SK-MEL-5 (cell line): ENCODE measurements at regions not wholly inside any gene's neighbourhood (a gene's known extent, or its start where the extent isn't known, plus 50 kb on each side); places are given as distances from the start of the nearest gene placed in this dataset.
A peak's percentile ranks its signal among the peaks of the same experiment; 100 is the strongest.

ENCODE experiments used
- DNase-seq: peaks from one replicate; pipeline ENCODE4 v3.0.0-alpha.2; 2016; ENCODE audit warnings: low read depth, low spot score
- in situ Hi-C: cut with HindIII; loops from 2 replicates; pipeline ENCODE4 v1.10.0; 2016; ENCODE audit warnings: low sequenced_read_pairs, high pct_unique_total_duplicates, low pct_unique_long_range_greater_than_20kb

- in situ Hi-C loops = no loop called here
Measured at GRCh38 chr2:67462738-67463496, 65.8 kb downstream of the ETAA1 start.

GRCh38 chr2:67463810-67464209 lies 66.7 kb downstream of the ETAA1 start:
- in situ Hi-C loops = no loop called here
- peak; percentile 85 for DNase-seq

More at GRCh38 chr2:67462738-67463496, 65.8 kb downstream of the ETAA1 start:
- DNase-seq = no peak

- in situ Hi-C loops = no loop called here
Measured at GRCh38 chr2:67465623-67466022, 68.5 kb downstream of the ETAA1 start.

DNA sequence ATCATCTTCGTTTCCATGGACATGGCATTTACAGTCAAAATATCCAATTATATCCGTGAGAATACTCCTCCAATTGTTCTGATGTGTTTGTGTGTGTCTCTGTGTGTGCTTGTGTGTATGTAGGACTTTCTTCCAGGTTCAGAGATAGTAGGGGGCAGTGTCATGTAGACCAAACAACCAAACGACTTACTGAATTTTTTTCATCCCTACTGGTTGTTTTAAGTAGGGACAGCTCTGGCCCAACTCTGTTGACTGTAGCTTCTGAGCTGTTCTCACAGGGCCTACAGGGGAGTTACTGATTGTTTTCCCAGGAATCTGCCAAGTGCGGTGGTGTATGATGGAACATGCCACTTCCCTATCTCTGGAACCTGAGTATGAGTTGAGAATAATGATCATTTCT lies 69.6 kb downstream of the ETAA1 start:
- no peak for DNase-seq
- in situ Hi-C loops = no loop called here

More at GRCh38 chr2:67465623-67466022, 68.5 kb downstream of the ETAA1 start:
- no peak for DNase-seq

GRCh38 chr2:67471681-67472080 lies 74.5 kb downstream of the ETAA1 start:
- in situ Hi-C loops = no loop called here
- DNase-seq = no peak

- peak; percentile 69 for DNase-seq
- in situ Hi-C loops = no loop called here
Measured at GRCh38 chr2:67476809-67477790, 80.0 kb downstream of the ETAA1 start.

DNA sequence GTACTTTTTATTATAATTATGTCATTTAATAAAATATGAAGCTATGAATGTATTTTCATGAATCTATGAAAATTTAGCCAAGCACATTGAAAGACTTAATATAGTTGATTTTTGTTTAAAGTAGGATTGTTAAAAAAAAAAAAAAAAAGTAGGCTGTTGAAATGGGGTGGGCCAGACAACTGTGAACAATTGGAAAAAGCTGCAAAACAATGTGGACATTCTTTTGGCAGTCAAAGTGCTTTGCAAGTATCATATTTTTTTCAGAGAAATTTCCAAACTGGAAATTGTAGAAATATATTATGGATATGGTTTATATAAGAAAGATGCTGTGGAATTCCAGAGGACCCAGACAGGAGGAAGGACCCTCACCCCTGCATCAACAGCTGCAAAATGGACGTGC lies 82.1 kb downstream of the ETAA1 start:
- DNase-seq = no peak
- in situ Hi-C loops = no loop called here

- in situ Hi-C loops = no loop called here
- DNase-seq = no peak
Measured at GRCh38 chr2:67485431-67485830, 88.3 kb downstream of the ETAA1 start.

DNA sequence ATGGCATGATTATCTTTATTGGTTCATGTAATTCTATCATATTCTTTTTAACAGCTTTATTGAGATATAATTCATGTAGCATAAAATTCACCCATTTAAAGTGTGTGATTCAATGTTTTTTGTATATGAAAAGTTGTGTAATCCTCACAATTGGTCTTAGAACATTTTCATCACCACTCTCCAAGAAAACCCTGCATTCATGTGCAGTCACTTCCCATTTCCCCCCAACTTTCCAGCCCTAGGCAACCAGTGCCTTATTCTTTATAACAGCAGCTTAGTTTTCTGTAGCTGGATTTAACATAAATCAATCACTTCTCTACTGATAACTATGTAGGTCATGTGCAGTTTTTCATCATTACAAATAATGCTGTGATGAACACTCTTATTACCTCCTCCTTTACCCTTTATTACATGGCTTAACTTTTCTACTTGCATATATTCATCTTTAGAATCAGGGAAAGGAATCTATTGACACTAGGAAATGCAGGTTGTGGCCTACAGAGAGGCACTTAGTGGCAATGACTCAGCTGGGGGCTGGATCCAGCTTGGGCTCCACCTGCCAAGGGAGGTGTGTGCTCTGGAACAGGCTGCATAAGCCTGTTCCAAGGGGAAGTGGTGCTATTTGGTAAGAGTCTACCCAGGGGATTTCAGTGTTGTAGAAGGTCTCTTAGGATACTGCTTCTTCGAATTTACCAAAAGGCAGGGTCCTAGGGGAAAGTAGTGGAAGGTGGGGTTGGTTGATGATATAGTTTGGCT lies 89.1 kb downstream of the ETAA1 start:
- in situ Hi-C loops = no loop called here
- DNase-seq = no peak

- in situ Hi-C loops = no loop called here
- no peak for DNase-seq
Measured at GRCh38 chr2:67487993-67488392, 90.9 kb downstream of the ETAA1 start.

DNA sequence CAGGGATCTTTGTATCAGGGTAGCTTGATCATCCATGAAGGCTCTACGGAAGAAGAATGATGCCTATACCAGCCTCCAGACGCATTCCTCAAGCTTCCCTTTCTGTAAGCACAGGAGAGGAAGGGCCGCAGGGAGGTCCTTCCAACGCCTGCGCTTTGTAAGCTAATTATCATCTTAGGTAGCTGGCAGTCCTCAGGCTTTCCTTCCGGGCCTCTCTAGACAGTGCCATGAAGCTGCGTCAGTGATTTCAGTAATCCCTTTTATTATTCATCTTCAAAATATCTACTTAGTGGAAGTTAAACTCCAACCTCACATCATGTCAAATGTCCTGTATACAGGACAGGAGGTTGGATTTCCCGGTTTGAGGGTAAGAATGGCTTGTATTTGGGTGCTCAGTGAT lies 92.3 kb downstream of the ETAA1 start:
- DNase-seq = no peak

GRCh38 chr2:67498931-67499330 lies 101.8 kb downstream of the ETAA1 start:
- no peak for DNase-seq
- in situ Hi-C loops = no loop called here

More for the DNA sequence above, 92.3 kb downstream of the ETAA1 start:
- in situ Hi-C loops = no loop called here

GRCh38 chr2:67499989-67500388 lies 102.9 kb downstream of the ETAA1 start:
- in situ Hi-C loops = no loop called here
- no peak for DNase-seq

- in situ Hi-C loops = no loop called here
- no peak for DNase-seq
Measured at GRCh38 chr2:67500541-67500940, 103.4 kb downstream of the ETAA1 start.

GRCh38 chr2:67502346-67503065 lies 105.4 kb downstream of the ETAA1 start:
- no peak for DNase-seq
- in situ Hi-C loops = no loop called here

GRCh38 chr2:67503066-67503795 lies 106.1 kb downstream of the ETAA1 start:
- in situ Hi-C loops = no loop called here

GRCh38 chr2:67510745-67511144 lies 113.6 kb downstream of the ETAA1 start:
- DNase-seq = no peak
- in situ Hi-C loops = no loop called here

More at GRCh38 chr2:67503066-67503795, 106.1 kb downstream of the ETAA1 start:
- no peak for DNase-seq
